ENCODE measurements at regions not wholly inside any gene's neighbourhood (a gene's known extent, or its start where the extent isn't known, plus 50 kb on each side); places are given as distances from the start of the nearest gene placed in this dataset.
"Not testable (repeated sequence)": the region's sequence is repeated elsewhere in the genome, so short reads cannot be mapped to it uniquely, and the experiment has no call there.

DNA sequence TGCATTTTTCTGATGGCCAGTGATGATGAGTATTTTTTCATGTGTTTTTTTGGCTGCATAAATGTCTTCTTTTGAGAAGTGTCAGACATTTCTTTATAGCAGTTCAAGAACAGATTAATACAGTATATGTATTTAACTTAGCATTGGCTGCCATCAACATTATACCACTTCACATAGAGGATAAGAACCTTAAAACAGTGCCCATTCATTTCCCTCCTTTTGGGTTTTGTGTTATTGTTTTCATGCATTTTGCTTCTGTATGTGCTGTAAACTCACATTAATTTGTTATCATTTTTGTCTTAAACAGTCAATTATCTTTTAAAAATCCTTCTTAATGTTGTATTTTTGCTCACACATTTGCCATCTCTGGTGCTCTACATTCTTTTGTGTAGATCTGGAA, 381.6 kb upstream of the DEFB115 start:
- not testable (repeated sequence) for TF ChIP-seq EZH2phosphoT487 (IDR thresholded peaks at IDR 0.05; ENCODE audit: low read length); CTCF (IDR thresholded peaks at IDR 0.05; ENCODE audit: low read length); EZH2 (optimal IDR thresholded peaks at IDR 0.05; ENCODE audit: low read depth, low read length)

All from MM.1S (cell line).